Urothelium cell line (cell line): ENCODE measurements at regions not wholly inside any gene's neighbourhood (a gene's known extent, or its start where the extent isn't known, plus 50 kb on each side); places are given as distances from the start of the nearest gene placed in this dataset.
"Not testable (repeated sequence)": the region's sequence is repeated elsewhere in the genome, so short reads cannot be mapped to it uniquely, and the experiment has no call there.

Experiments
- DNase-seq: peaks from one replicate; pipeline ENCODE4 v3.0.0; 2011; ENCODE audit warnings: low spot score, mixed read lengths
- FAIRE-seq: peaks from 2 replicates; lab custom pipeline; 2011; peaks lifted over from hg19 to GRCh38; lab: Jason Lieb, UNC

DNA sequence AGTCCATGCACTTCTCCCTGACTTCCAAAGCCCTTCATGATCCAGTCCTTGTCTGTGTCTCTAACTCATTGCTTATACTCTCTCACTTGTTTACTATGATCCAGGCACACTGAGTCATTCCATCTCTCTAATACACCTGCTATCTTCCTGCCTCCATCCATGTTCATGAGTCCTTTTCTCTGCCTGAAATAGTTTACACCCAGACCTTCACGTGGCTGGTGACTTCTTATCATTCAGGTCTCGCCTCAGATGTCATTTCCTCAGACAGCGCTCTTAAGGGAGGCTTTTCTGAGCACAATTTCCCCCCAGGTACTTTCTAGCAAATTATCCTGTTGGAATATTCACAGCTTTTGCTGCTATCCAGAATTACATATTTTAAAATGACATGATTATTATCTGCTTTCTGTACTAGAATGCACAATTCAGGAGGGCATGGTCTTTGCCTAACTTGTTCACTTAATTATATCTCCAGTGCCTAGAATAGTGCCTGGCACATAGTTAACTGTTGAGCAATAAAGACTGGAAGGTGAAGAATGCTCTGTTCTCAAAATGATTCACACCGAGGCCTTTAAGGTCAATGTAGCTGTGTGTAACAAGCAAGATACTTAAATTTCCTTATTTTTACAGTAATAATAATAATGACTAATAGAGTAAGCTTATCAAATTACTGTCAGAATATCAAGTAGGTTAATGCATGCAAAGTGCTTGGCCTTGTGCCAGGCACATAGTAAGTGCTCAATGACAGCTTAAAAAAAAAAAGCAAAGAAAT is 183.7 kb upstream of the SPRY2 start:
- FAIRE-seq, result no peak

DNA sequence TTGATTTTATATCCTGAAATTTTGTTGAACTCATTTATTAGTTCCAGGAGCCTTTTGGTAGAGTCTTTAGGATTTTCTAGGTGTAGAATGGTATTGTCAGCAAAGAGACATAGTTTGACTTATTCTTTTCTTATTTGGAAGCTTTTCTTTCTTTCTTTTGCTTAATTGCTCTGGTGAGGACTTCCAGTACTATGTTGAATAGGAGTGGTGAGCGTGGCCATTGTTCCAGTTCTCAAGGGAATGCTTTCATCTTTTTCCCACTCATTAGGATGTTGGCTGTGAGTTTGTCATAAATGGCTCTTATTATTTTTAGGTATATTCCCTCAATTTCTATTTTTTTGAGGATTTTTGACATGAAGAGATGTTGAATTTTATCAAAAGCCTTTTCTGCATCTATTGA is 182.2 kb upstream of the SPRY2 start:
- DNase-seq, result no peak
- no peak for FAIRE-seq

More for the DNA sequence above, 183.7 kb upstream of the SPRY2 start:
- DNase-seq, result no peak

- not testable (repeated sequence) for FAIRE-seq, DNase-seq
Observed at GRCh38 chr13:80522463-80522862, 181.5 kb upstream of the SPRY2 start.

- no peak for FAIRE-seq
- no peak for DNase-seq
Observed at GRCh38 chr13:80516818-80517348, 176.0 kb upstream of the SPRY2 start.

- FAIRE-seq (no peak), DNase-seq (no peak)
Observed at GRCh38 chr13:80515296-80515695, 174.4 kb upstream of the SPRY2 start.

- DNase-seq, result no peak
- no peak for FAIRE-seq
Observed at GRCh38 chr13:80513196-80513595, 172.3 kb upstream of the SPRY2 start.

DNA sequence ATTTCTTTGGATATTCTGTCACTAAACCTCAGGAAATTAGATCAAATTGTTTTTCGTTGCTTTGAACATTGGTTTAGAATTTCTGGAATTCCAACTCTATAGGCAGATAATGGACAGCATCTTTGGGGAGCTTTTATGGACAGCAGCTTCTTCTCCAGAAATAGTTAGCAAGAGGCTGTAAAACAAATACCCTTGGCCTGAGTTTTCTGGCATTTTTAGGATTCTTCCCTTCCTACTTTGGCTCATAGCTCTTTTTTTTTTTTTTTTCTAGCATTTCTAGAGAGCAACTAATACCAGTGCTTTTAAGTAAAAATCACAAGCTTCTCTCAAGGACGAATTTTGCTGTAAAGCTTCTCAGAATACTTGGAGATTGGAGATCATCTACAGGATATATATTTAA is 169.8 kb upstream of the SPRY2 start:
- no peak for DNase-seq
- no peak for FAIRE-seq

DNA sequence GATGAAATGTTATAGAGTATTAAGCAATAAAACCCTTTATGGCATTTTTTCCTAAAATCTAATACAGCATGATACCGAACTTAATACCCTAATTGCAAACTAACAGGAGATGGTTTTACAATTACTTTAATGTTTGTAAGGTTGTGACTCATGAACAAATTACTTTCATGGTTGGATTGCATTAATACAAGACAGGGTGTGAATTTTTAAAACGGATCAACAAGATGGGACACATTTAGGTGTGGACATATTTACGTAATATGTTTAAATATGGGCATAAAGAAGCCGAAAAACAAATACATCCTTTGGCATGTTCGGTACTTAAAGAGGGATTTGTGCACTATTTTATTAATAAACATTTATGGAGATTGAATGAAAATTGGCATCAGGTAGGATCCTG is 168.3 kb upstream of the SPRY2 start:
- FAIRE-seq, result no peak
- no peak for DNase-seq

DNA sequence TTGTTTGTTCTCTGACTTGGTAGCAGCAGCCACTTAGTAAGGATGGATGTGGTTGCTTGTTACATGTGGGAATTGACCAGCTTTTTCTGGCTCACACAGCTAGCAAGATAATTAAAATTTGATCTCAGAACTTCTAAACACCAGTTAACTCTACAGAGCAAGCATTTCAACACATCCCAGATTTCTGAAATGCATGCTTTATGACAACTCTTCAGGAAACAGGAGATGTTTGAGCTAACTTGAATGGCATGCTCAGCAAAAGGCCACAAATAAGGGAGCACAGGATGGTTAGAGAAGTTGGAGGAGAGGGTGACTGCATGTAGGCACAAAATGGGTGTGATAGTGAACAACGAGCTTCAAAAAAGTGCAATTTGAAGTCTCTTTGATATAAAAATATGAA is 167.1 kb upstream of the SPRY2 start:
- FAIRE-seq (no peak), DNase-seq (no peak)

DNA sequence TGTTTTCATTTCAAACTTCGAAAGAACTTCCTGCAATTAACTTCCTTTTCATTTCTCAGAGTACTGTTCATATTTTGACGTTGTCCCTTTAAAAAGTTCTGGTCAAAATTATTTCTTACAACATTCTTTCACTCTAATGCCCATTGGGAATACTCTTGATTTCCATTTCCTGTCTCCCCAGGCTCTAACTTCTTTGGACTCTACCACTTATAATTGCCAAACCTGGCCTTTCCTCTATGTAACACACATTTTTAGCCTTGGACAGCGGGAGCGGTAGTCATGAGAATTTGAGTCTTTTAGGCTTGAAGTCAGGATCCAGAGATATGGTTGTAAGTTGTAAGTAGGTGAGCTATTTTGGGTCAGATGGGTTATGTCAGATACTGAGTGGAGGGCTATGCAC is 163.5 kb upstream of the SPRY2 start:
- DNase-seq (no peak), FAIRE-seq (no peak)

DNA sequence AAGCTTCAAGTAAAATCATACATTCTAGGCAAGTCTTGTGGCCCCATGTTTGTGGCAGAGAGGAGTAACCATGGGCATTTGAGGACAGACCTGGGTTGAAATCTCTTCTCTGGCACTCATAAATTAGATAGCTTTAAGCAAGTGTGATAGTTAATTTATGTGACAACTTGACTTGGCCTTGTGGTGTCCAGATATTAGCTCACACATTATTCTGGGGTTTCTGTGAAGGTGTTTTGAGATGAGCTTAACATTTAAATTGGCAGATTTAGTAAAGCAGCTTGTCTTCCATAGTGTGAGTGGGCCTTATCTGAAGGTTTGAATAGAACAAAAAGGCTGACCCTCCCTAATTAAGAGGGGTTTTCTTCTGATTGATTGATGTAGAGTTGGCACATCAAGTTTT is 161.4 kb upstream of the SPRY2 start:
- DNase-seq (no peak), FAIRE-seq (no peak)

- FAIRE-seq (no peak), DNase-seq (no peak)
Observed at GRCh38 chr13:80501556-80501955, 160.6 kb upstream of the SPRY2 start.

- FAIRE-seq, result no peak
- DNase-seq, result no peak
Observed at GRCh38 chr13:80499536-80500290, 158.8 kb upstream of the SPRY2 start.

DNA sequence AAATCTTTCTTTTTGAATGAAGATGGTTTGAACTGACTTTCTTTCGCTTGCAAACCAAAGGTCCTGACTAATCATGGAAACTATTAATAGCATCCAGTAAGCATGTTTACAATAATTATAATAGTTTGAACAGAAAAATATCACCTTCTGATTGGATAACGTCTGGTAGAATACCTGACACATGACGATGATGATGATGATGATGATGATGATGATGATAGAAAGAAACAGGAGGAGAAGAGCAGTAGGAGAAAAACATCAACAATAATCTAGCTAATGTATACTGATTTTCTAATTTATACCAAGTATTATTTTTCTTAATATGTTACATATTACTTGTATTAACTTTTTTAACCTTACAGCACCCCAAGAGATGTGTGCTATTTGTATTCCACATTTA is 157.5 kb upstream of the SPRY2 start:
- DNase-seq (no peak), FAIRE-seq (no peak)

DNA sequence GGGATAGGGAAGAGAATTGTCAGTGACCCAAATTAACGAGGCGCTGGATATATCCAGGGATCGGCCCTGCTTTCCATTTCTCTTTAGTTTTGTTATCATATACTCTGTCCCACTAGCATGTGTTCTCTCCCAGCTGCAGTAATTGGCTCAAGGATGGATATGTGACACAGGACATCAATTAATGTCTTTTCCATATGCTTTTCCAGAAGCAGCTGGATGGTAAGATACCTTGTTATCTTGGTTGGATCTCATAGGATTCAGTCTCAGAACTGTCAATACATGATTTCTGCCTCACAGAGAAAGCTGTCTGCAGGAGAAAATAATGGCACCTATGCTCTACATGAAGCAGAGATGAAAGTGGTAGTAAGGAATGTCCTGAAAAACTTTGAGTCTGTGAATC is 157.1 kb upstream of the SPRY2 start:
- no peak for DNase-seq
- FAIRE-seq, result no peak

- no peak for FAIRE-seq
Observed at GRCh38 chr13:80497439-80497838, 156.5 kb upstream of the SPRY2 start.

DNA sequence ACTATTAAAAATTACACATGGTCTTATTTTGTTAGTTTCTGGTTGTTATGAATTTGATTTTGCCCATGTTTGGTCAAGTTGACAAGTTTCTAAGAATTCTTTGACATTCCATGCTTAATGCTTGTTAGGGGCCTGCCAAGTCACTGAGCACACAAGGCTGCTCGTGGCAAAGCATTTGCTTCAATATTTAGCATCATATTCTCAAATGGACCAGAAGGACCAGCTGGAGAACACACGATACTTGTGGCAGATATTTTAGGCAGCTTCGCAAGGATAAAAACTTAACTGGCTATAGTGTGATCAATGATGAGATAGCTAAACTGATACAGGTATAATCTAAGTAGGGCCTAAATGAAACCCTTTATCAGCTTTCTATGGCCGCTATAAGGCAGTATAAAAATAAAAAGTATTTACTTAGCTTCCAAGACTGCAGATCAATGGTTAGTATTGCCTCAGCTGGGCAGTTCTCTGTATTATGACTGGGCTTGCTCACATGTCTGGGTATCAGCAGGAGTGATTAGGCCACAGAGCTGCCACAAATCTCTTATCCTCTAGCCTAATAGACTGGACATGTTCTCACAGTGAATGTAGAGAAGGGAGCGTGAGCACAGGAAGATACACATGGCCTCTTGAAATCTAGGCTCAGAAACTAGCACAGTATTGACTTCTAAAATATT is 155.9 kb upstream of the SPRY2 start:
- DNase-seq (no peak), FAIRE-seq (no peak)

More at GRCh38 chr13:80497439-80497838, 156.5 kb upstream of the SPRY2 start:
- no peak for DNase-seq

DNA sequence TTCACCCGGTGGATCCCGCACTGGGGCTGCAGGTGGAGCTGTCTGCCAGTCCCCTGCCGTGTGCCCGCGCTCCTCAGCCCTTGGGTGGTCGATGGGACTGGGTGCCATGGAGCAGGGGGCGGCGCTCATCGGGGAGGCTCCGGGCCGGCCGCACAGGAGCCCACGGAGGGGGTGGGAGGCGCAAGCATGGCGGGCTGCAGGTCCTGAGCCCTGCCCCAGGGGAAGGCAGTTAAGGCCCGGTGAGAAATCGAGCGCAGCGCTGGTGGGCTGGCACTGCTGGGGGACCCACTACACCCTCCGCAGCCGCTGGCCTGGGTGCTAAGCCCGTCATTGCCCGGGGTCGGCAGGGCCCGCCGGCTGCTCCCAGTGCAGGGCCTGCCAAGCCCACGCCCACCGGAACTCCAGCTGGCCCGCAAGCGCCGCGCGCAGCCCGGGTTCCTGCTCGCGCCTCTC is 149.6 kb upstream of the SPRY2 start:
- FAIRE-seq, DNase-seq: not testable (repeated sequence)

DNA sequence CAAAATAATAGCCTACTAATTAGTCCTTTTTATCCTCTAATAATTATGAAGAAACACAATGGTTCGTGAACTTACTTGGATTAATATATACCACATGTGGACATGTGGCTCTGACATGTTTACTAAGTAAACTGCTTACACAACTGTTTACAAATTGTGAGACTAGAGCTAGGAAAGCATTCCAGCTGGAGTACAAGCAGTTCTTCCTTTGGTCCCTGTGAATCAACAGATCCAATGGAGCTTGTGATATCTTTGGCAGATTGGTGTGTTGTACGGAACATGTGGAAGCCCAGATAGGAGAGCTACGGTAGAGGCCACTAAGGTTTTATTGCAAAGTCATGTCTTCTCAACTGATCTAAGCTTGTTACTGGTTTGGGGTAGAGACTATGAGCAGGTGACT is 145.5 kb upstream of the SPRY2 start:
- no peak for FAIRE-seq

DNA sequence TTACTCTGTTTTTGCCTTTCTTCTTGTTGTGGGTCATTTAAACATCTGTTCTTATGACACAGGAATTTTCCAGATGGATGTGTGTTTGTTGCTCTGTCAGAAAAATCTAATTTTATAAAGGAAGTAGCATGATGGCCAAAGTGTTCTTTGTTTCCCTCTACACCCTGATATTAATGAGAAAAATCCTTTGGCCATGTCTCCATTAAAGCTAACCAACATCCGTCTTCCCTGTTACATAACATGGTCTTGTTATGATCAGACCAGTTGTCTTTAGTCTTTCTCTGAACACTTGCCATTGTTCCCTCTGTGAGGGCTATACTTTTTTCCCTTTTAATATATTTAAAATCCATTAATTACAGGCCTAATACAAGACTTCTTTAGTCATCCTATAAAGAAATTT is 142.2 kb upstream of the SPRY2 start:
- no peak for FAIRE-seq
- DNase-seq, result no peak

More for the DNA sequence above, 145.5 kb upstream of the SPRY2 start:
- no peak for DNase-seq

DNA sequence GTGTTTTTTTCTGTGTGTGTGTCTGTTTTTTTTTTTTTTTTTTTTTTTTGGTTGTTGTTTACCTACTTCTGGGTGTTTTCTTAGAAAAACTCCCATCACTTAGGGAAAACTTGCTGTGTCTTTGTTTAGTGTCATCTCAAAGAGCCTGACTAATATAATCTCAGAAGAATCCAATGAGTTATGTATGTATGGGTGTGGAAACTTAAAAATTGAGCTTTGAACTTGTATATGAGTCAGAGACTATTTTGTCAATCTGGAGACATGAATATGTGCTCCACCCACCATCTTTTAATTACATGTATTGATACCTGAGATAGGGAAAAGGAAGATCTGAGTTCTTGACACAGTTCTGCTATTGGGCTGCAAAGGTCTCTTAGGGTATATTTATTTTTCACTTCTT is 140.7 kb upstream of the SPRY2 start:
- FAIRE-seq, result no peak

More for the DNA sequence above, 140.7 kb upstream of the SPRY2 start:
- no peak for DNase-seq
